ENCODE measurements at regions not wholly inside any gene's neighbourhood (a gene's known extent, or its start where the extent isn't known, plus 50 kb on each side); places are given as distances from the start of the nearest gene placed in this dataset.

DNA sequence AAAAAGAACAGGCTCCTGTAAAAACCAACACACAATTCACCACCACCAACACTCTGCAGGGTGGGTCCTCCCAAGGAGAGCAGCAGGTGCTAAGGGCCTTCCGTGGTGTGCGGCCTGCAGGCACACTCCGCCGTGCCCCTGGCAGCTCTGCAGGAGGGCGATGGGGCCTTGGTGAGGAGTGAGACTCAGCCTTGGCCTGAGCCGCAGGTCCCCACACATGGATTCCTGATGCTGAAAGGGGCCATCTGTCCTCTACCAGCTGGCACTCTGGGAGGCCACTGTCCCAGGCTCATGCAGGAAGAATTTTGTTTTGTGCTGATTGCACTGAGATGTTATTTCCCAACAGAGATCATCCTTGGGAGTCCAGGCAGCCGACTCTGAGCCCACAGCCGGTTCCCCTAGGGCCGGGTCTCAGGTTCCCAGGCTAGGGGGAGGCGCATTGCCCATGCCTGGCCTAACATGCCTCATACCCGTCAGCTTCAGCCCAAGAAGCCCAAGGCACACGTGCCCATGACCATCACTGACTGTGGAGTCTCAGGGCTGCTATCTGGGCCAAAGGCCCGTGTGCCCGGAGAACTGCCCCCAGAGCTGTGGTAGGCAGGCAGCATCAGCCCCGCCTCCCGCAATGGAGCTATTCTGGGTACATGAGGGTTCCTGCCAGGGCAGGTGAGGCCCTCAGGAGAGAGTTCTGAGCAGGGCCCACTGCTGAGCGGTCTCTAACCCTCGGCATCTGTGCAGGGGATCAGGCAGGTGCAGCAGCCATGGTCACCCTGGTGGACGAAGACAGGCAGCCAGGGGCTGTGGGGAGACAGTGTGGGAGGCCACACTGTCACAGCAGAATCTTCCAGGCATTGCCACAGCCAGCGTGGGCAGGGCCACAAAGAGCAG lies 97.9 kb upstream of the ZNF469 start:
- TF ChIP-seq POLR2A (IDR thresholded peaks at IDR 0.05; ENCODE audit: low read depth, low read length): no peak
- TF ChIP-seq POLR2AphosphoS5 (IDR thresholded peaks at IDR 0.05; ENCODE audit: low read depth, low read length): no peak
- no peak for TF ChIP-seq POU2F2 (IDR thresholded peaks at IDR 0.05; ENCODE audit: low read depth, low read length)
- no peak for TF ChIP-seq SPI1 (IDR thresholded peaks at IDR 0.05; ENCODE audit: low read depth, low read length)
